SJCRH30 (cell line): ENCODE measurements at regions not wholly inside any gene's neighbourhood (a gene's known extent, or its start where the extent isn't known, plus 50 kb on each side); places are given as distances from the start of the nearest gene placed in this dataset.

Source experiments
- DNase-seq, 2 experiments: peaks; one replicate each; pipeline ENCODE4 v3.0.0-alpha.2; 2015 to 2020
- H3K27ac ChIP-seq: fragments of 250-450 bp; sonication (Bioruptor Pico); 2 replicates; pipeline ENCODE4 v1.5.1; 2020; ENCODE audit warnings: mild to moderate bottlenecking, moderate library complexity
- H3K27me3 ChIP-seq: fragments of 250-450 bp; sonication (Bioruptor Pico); 2 replicates; pipeline ENCODE4 v1.5.1; 2020; ENCODE audit warnings: mild to moderate bottlenecking, moderate library complexity
- H3K36me3 ChIP-seq: fragments of 250-450 bp; sonication (Bioruptor Pico); 2 replicates; pipeline ENCODE4 v1.5.1; 2020; ENCODE audit warnings: mild to moderate bottlenecking, moderate library complexity
- H3K4me1 ChIP-seq: fragments of 250-450 bp; sonication (Bioruptor Pico); 2 replicates; pipeline ENCODE4 v1.5.1; 2020; ENCODE audit warnings: mild to moderate bottlenecking, moderate library complexity
- H3K4me3 ChIP-seq: fragments of 250-450 bp; sonication (Bioruptor Pico); 2 replicates; pipeline ENCODE4 v1.5.1; 2020; ENCODE audit warnings: mild to moderate bottlenecking, moderate library complexity
- H3K9me3 ChIP-seq: fragments of 250-450 bp; sonication (Bioruptor Pico); replicated peaks from 2 replicates; pipeline ENCODE4 v1.5.1; 2020; ENCODE audit warnings: mild to moderate bottlenecking, moderate library complexity

DNA sequence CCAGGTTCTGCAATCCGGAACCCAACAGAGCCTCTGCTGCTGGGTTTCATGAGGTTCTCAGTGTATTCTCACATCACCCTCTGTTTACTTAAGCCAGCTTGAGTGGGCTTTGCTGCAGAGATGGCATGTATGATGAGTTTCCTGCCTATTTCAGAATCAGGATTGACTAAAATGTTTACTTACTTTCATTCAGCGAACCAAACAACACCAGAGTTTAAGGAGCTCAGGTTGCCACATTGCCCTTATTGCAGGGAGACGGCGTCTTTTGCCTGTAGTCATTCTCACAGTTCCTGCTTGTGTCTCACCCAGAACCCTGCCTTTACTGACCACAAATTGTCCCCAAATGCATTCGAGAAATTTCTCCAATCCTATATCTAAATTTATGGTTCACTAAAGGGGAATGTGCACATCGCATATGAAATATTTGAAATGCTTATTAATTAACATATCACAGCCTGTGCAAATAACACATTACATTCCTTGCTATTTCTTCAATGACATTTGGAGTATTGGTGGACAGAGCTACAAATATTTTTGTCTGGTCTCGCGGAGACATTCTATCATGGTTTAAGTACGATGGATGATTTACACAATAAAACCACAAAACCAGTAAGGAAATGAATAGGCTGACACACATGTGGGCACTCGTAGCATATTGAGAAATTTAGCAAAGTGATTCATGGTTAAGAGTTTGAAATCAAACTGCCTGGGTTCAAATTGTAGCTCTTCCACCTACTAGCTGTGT, 377.2 kb upstream of the CFAP20DC start:
- DNase-seq, result no peak

DNA sequence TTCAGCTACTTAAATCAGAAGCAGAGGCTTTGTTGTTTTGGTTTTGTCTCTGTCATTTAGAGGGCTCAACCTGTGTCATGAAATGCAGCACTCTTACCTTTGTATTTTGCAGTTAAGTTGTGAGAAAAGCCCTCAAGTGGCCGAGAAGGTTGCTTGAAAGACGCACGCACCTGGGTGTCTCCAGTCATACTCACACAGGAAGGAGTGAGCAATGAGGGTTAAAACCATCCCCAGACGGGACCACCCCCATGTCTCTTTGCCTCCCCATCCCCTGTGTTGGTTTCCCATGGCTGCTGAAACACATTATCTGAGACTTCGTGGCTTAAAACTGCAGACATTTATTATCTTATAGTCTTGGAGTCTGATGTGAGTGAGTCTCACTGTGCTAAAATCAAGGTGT, 376.1 kb upstream of the CFAP20DC start:
- Histone ChIP-seq H3K27me3 (no peaks in the 10 kb centered on the region), H3K9me3 (no peaks in the 10 kb centered on the region), H3K4me1 (no peaks in the 10 kb centered on the region), H3K4me3 (no peak overlapping the region), H3K27ac (no peak overlapping the region), H3K36me3 (no peaks in the 10 kb centered on the region)
- DNase-seq, result no peak

More for the DNA sequence above, 377.2 kb upstream of the CFAP20DC start:
- Histone ChIP-seq H3K27ac (no peak overlapping the region), H3K9me3 (no peaks in the 10 kb centered on the region), H3K27me3 (no peaks in the 10 kb centered on the region), H3K4me3 (no peak overlapping the region), H3K4me1 (no peaks in the 10 kb centered on the region), H3K36me3 (no peaks in the 10 kb centered on the region)

DNA sequence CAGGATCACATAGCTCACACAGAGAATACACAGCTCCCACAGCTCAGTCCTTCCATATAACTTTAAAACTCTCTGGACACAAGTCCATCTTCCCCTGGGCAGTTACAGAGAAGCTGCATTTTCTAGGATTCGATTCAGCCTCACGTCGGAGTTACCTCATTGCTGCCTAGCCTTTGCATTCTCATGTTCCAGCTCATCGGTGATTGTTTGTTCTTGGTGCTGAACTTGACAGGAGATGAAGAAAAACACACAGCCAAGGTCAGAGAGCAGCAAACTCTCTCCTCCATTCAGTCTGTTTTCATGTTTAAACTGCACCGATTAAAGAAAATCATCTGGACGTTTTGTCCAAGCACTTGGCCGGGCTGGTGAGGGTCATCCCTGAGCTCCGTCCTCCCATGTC, 375.5 kb upstream of the CFAP20DC start:
- Histone ChIP-seq H3K4me3 (no peak overlapping the region), H3K9me3 (no peaks in the 10 kb centered on the region)
- DNase-seq, result no peak

DNA sequence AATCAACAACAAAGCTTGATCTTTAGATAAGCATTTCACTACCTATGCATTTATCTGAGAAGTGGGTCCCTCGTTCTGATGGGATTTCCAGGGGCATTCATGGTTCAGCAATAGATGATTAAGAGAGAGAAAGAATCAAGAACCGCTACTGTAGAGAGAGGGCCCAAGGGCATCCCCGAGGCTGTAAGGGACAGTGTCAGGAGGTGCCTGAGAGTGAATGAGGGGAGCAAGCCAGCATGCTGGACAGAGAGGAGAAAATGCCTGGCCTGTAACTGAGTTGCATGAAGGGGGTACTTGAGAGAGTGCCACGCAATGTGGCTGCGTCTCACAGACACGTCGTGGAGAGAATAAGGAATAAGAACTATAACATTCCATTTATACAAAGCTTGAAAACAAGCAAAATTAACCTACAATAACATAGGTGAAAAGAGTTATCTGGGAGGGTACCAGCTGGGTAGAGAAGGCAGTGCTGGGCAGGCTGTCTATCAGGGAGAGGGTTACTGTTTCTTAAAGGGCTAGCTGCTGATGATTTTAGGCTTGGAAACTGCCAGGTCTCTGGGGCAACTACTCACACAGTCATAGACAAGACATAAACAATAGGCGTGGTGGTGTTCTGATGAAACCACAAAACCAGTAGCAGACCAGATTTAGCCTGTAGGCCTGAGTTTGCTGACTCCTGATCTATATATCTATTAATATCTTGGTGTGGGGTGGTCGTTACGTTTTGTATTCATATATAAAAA, 374.6 kb upstream of the CFAP20DC start:
- H3K36me3 ChIP-seq, result no peaks in the 10 kb centered on the region
- no peak overlapping the region for H3K27ac ChIP-seq
- H3K4me3 ChIP-seq, result no peak overlapping the region
- H3K9me3 ChIP-seq, result no peaks in the 10 kb centered on the region
- H3K27me3 ChIP-seq, result no peaks in the 10 kb centered on the region
- no peak for DNase-seq
- no peaks in the 10 kb centered on the region for H3K4me1 ChIP-seq

More for the DNA sequence above, 375.5 kb upstream of the CFAP20DC start:
- no peaks in the 10 kb centered on the region for H3K4me1 ChIP-seq
- no peak overlapping the region for H3K27ac ChIP-seq
- no peaks in the 10 kb centered on the region for H3K27me3 ChIP-seq
- H3K36me3 ChIP-seq, result no peaks in the 10 kb centered on the region

DNA sequence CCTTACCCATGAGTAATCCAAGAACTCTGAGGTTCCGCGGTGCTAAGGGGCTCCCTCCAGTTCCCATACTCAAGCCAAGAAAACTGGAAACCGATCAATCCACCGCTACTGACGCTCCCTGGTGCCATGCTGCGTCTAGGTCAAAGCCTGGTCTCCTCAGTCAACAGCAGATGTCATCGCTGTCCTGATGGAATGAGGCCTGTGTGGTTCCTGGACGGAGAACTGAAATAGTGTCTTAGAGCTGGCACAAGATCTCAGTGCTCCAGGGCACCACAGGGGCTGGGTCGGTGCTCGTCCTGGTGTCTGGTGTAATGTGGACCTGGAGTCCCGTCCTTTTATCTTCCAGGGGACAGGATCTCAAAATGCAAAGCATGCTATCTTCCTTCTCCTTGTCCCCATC, 373.9 kb upstream of the CFAP20DC start:
- H3K4me1 ChIP-seq, result no peaks in the 10 kb centered on the region
- DNase-seq, result no peak

DNA sequence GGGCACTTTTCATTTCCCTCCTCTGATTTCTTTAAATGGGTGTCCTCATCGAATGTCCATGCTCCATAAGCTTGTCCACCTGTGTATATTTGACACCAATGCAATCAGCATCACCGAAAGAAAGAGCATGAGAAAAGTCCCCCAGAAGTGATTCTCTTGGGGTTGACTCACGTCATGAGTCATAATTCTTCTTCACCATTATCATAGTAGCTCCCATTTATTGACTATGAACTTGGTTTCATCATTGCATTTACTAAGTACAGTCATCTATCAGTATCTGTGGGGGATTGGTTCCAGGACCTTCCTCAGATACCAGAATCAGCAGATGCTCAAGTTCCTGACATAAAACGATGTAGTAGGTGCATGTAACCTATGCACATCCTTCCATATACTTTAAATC, 372.5 kb upstream of the CFAP20DC start:
- no peaks in the 10 kb centered on the region for H3K36me3 ChIP-seq
- no peaks in the 10 kb centered on the region for H3K9me3 ChIP-seq
- H3K27ac ChIP-seq, result no peak overlapping the region
- H3K4me3 ChIP-seq, result no peak overlapping the region
- H3K27me3 ChIP-seq, result no peaks in the 10 kb centered on the region
- H3K4me1 ChIP-seq, result no peaks in the 10 kb centered on the region
- DNase-seq, result no peak

More for the DNA sequence above, 373.9 kb upstream of the CFAP20DC start:
- H3K36me3 ChIP-seq, result no peaks in the 10 kb centered on the region
- no peak overlapping the region for H3K27ac ChIP-seq
- H3K27me3 ChIP-seq, result no peaks in the 10 kb centered on the region
- H3K9me3 ChIP-seq, result no peaks in the 10 kb centered on the region
- H3K4me3 ChIP-seq, result no peak overlapping the region

DNA sequence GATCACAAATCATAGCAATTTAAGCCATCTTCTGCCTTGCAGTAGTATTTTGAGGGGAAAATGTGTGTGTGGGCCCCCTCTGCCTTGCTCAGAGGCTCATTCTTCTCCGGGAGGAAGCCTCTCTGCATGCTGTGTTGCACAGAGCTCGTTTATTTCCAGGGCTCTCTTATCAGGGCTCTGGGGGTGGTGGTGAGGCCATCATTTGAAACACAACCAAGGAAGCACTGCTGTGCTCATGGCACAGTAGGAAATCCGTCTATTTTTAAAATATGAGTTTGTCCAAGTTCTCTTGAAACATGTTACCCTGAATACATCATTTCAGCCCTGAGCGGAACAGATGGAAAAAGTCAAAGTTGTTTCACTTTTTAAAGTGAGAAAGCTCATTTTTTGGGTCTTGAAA, 369.0 kb upstream of the CFAP20DC start:
- Histone ChIP-seq H3K4me1 (no peaks in the 10 kb centered on the region), H3K27ac (no peak overlapping the region), H3K4me3 (no peak overlapping the region), H3K36me3 (no peaks in the 10 kb centered on the region), H3K9me3 (no peaks in the 10 kb centered on the region), H3K27me3 (no peaks in the 10 kb centered on the region)
- no peak for DNase-seq

DNA sequence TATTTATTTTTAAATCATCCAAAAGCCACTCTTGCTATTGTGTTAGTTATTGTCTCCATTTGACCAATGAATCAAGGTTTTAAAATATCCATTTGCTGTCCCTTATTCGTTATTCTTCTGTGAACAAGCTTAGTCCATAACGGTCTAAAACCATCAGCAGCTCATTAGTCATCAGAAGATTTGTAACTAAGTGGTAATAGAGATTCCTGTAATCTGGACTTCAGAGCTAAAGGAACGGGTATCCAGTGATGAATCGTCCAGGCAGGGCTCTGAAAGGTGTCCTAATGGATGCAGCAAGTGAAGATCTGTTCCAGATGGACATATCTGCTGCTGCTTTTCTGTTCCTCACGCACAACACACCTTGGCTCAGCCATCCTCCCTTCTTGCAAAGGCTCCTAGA, 362.7 kb upstream of the CFAP20DC start:
- H3K27me3 ChIP-seq, result no peaks in the 10 kb centered on the region
- no peaks in the 10 kb centered on the region for H3K9me3 ChIP-seq
- H3K4me1 ChIP-seq, result no peaks in the 10 kb centered on the region
- H3K27ac ChIP-seq, result no peak overlapping the region
- no peak for DNase-seq
- H3K36me3 ChIP-seq, result no peaks in the 10 kb centered on the region
- H3K4me3 ChIP-seq, result no peak overlapping the region

DNA sequence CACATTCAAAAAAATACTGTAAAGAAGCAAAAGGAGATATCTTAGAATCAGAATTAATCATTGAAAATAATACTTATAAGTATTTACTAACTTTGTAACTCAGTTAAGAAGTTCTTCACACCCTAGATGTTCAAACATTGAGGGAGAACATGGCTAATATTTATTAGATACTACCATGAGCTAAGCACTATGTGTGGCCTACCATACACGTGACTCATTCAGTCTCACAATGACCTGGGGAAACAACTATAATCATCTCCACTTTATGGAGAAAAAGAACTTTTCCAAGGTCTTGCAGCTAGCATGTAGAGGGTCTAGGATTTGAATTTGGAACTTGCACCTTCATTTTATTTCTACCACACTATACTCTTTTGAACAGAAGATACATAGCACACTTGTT, 361.9 kb upstream of the CFAP20DC start:
- Histone ChIP-seq H3K27ac (no peak overlapping the region), H3K27me3 (no peaks in the 10 kb centered on the region), H3K4me3 (no peak overlapping the region), H3K4me1 (no peaks in the 10 kb centered on the region), H3K36me3 (no peaks in the 10 kb centered on the region), H3K9me3 (no peaks in the 10 kb centered on the region)
- DNase-seq, result no peak

DNA sequence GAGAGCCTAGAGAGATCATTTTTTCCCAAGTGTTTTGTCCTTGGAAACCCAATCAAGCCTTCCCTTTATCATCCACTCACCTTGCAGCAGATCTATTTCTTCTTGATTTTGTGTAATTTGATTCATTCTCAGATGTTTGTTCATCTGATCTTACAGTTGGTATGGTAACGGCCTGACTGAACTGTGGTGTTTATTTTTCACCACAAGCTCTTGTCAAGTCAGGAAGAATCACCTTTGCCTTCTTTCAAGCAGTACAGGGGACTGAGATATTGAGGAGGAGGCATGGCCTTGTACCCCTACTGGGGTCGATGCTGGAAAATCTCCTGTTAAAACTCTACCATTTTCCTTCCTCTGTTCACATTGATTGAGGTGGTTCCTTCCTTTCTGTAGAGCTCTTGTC, 361.4 kb upstream of the CFAP20DC start:
- H3K27me3 ChIP-seq, result no peaks in the 10 kb centered on the region

DNA sequence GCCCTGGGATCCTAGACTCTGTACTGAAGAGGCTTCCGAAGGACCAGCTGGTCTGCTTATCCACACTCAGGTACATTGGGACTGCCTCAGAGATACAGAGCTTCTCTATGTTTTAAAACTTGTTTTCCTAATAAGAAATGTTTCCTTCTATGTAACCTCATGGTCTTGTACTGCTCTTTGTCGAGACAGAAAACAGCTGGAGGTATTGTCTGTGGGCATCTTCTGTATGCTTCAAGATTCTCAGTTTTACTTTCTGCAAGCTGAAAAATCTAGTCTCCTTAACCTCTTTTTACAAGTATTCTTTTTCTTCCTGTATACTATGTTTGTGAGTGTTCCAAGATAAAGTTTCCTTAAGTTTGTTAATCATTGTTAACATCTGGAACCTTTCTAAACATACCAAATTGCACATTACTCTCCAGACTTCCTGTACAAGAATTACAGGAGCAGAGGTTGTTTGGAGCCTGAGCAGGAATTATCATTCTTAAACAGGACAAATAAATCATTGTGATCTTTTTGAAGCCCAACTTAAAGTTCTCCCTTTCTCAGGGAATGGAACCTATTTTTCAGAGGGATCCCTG, 358.3 kb upstream of the CFAP20DC start:
- Histone ChIP-seq H3K4me1 (no peaks in the 10 kb centered on the region), H3K36me3 (no peaks in the 10 kb centered on the region), H3K27me3 (no peaks in the 10 kb centered on the region), H3K9me3 (no peaks in the 10 kb centered on the region), H3K4me3 (no peak overlapping the region), H3K27ac (no peak overlapping the region)
- DNase-seq, result no peak

More for the DNA sequence above, 361.4 kb upstream of the CFAP20DC start:
- DNase-seq, result no peak
- H3K4me1 ChIP-seq, result no peaks in the 10 kb centered on the region
- no peaks in the 10 kb centered on the region for H3K36me3 ChIP-seq
- H3K4me3 ChIP-seq, result no peak overlapping the region
- H3K9me3 ChIP-seq, result no peaks in the 10 kb centered on the region
- H3K27ac ChIP-seq, result no peak overlapping the region

DNA sequence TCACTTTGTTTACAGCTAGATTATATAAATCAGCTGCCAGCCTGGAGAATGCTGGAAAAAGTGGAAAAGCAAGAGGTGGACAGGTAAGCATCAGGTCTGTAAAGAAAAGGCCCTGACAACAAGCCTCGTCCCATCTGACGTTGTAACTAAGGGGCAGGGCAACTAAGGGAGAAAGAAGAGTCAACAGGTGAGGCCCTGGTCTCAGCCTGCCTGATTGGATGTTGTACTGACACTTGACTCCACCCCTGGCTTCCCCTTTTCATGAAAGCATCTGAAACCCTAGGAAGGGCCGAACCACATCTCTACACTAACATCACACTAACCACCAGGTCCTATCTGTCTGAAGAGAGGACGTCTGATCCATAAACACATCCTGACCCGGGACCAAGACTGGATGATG, 357.6 kb upstream of the CFAP20DC start:
- Histone ChIP-seq H3K4me1 (no peaks in the 10 kb centered on the region), H3K36me3 (no peaks in the 10 kb centered on the region), H3K27me3 (no peaks in the 10 kb centered on the region), H3K4me3 (no peak overlapping the region), H3K9me3 (no peaks in the 10 kb centered on the region), H3K27ac (no peak overlapping the region)
- DNase-seq, result no peak

DNA sequence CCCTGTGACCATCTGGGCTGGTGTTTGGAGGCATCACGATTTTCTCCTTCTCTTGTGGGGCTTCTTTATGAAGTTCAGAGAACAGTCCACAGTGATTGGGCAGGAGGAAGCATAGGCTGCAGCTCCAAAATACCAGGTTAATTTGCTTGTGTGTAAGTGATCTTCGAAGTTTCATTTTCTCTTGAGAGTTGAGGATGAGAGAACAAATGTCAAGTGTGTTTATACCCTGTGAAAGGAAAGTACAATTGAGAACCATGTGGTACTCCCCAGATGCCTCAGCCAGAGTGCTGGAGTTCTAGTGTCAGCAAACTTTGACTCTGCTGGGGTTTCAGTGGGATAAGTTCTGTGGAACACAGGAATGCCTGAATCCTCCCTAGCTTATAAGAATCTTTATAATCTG, 357.1 kb upstream of the CFAP20DC start:
- Histone ChIP-seq H3K4me3 (no peak overlapping the region), H3K36me3 (no peaks in the 10 kb centered on the region), H3K27ac (no peak overlapping the region), H3K9me3 (no peaks in the 10 kb centered on the region), H3K4me1 (no peaks in the 10 kb centered on the region), H3K27me3 (no peaks in the 10 kb centered on the region)
- DNase-seq, result no peak

DNA sequence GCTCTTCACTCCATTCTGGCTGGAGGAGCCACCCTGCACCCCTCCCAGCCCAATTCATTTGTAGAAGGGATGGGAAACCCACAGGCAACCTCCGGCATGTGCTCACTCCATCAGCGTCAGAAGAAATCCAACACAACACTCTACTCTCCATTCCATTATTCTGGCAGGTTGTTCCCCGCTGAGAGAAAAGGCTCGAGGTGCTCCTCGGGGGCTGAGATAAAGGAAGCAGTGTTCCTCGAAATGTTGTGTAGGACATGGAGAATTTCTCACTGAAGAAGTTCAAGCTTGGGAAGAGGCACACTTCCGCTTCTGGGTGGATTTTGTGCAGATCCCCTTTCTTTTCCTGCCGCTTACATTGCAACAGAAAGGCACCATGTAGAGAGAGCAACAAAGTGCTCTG, 355.0 kb upstream of the CFAP20DC start:
- no peak overlapping the region for H3K4me3 ChIP-seq
- H3K27ac ChIP-seq, result no peak overlapping the region
- DNase-seq, result no peak
- H3K9me3 ChIP-seq, result no peaks in the 10 kb centered on the region
- no peaks in the 10 kb centered on the region for H3K4me1 ChIP-seq
- H3K36me3 ChIP-seq, result no peaks in the 10 kb centered on the region
- no peaks in the 10 kb centered on the region for H3K27me3 ChIP-seq

DNA sequence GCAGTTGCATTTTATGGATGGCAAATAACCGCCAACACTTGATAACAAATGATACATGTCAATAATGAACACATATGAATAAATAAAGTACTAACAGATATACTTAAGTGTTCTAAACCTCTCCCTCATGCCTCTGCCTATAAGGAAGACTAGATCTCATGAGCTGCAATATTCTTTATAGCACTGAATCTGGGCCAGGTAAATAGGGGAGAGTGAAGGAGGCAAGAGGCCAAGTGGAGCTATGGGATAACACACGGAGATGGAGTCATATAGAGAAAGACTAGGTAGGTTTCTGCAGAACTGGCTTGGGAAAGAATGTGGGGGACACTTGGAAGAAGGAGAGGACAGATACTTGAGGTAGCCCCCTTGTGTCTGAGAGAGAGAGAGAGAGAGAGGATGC, 354.2 kb upstream of the CFAP20DC start:
- Histone ChIP-seq H3K27me3 (no peaks in the 10 kb centered on the region), H3K4me1 (no peaks in the 10 kb centered on the region)

More for the DNA sequence above, 354.2 kb upstream of the CFAP20DC start:
- Histone ChIP-seq H3K27ac (no peak overlapping the region), H3K9me3 (no peaks in the 10 kb centered on the region), H3K36me3 (no peaks in the 10 kb centered on the region), H3K4me3 (no peak overlapping the region)
- DNase-seq, result no peak
